Non-pigmented ciliary epithelial cell (primary cell): ENCODE measurements at regions not wholly inside any gene's neighbourhood (a gene's known extent, or its start where the extent isn't known, plus 50 kb on each side); places are given as distances from the start of the nearest gene placed in this dataset.
"Not testable (repeated sequence)": the region's sequence is repeated elsewhere in the genome, so short reads cannot be mapped to it uniquely, and the experiment has no call there.

Source experiments
- DNase-seq: peaks from one replicate; pipeline ENCODE4 v3.0.0-alpha.2; 2010; ENCODE audit warnings: low read depth

DNA sequence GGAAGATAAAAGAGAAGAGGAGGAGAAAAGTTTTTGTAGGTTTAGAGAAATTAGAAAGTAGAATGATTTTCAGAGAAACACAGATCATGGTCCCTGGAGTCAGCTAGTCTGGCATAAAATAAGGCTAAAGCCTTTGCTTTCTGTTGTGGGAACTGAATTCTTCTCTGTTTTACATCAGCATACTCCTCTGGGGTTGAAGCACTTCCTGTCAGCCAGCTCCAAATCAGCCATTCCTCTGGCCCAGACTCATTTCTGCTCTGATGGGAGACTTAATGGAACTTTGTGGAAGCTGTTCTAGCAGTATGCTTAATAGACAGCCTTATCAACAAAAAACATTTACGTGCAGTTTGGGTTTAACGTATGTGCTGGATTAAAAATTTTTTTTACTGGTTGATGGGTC, 143.2 kb downstream of the HMHB1 start:
- no peak for DNase-seq

DNA sequence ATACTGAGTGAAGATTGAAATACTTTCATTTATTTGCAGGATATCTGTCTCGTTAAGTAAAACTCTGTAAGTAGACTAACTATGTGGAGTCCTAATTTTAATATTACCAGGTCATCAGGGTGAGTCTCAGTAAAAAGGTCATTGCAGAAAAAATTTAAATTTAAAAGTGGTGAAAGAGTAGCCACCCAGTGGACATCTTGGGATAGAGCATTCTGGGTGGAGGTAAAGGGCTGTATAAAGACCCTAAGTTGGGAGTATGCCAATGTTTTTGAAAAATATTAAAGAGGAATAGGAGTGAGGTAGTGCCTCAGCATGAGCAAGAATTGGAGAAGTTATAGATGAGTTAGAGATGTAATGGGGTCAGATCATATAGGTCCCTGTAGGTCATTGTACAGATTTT, 145.5 kb downstream of the HMHB1 start:
- no peak for DNase-seq

DNA sequence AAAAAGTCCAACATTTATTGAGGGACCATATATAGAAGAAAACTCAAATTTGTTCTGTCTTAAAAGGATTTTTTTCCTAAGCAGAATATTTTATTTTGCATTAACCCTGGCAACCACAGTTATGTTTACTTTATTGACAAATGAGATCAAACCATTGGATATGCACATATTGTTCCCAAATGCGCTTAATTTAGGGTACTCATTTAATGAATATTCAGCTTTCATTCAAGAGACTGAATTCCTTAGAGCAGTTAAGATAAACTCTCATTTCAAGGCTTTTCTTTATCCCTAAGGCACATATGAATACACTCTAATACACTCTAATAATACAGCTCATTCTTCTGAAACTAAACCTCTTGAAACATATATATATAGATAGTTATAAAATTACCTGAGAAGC, 150.2 kb downstream of the HMHB1 start:
- DNase-seq, result no peak

DNA sequence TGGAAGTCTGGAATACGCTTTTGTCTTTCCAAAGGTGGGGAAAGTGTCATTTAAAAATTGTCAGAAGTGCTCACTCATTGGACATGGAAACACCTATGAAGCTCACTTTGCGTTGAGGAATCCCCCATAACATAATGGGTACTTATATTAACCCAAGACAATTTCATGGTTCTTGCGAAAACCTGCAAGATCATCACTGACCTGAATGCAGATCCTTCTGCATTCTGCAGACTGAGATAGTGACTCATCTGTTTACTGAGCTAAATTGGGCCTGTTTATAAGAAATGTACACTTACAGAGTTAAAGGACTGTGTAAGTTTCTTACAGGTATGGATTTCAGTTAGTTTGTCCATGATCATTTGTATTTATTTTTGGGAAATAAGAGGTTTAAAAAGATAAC, 153.0 kb downstream of the HMHB1 start:
- no peak for DNase-seq

DNA sequence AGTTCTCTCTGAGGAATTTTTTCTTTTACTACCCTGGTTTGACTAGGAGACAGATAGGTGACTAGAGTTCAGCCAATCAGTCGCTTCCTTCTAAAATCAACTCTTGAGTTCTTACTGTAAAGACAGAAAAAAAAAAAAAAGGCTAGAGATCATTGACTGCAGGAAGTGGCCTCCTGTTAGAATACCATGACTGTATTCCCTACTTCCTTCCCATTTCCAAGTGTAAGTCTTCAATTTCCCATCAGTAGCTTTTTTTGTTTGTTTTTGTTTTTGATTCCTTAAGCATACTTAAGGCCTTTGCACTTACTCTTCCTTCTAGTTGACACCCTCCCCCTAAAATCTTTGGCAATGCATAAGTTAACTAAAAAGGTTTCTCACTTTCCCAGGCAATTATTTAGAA, 154.3 kb downstream of the HMHB1 start:
- no peak for DNase-seq

DNA sequence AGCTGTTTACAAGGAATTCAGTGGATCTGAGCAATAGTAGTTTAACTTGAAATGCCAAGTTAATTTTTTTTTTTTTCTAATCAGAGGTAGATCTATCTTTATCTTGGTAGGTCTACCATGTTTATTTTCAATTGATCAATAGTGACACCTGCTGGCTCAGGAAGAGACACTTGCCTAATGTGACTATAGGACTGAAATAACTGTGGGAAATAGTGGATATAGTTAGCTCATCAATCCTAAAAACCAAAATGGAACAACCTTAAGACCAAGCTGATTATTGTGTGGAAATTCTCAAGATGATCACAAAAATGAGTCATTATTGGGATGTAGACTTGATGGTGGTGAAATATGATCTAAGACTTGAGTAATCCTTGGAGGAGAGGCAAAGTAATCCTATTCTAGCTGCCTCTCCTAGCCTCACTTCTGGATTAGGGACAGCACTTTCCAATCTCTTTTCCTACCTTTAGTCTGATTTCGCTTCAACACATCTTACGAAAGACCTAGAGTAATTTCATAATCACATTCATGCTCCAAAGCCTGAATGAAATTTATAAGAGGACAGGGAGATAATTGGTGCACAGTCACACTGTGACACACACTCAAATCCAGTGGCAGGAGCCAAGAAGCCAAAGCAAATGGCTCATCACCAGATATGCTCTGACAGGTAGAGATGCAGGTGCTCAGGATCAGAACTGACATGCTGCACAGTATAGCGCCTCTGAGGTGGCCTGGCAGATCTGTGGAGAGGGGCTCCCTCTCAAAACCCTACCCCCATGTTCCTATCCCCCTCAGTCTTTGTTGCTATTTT, 156.3 kb downstream of the HMHB1 start:
- no peak for DNase-seq

DNA sequence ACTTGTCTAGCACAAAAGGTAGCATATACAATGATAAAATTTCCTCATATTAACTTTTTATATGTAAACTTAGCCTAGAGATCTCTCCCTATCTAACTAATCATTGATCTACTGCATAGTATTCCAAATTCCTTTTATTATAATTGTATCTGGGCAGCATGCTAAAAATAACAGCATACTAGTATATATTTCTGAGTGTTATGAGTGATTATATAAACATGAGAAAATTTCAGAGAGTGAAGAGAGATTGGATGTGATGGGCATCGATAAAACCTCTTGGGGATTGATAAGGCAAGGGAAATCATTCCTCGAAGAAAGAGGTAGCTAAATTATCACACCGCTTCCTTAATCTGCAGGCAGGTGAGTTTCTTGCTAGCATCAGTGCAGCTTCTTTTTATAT, 158.2 kb downstream of the HMHB1 start:
- DNase-seq, result no peak

DNA sequence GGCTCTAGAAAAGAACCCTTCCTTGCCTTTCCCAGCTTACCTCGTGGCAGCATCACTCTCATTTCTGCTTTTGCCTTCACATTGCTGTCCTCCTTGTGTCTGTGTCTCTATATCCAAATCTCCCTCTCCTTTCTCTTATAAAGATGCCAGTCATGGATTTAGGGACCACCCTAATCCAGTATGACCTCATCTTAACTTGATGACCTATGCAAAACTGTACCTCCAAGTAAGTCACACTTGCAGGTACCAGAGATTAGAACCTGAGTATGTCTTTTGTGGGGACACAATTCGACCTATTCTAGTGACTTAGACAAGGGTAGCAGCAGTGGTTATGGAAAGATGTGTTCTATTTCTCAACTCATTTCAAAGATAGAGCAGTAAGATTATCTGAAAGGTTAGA, 160.1 kb downstream of the HMHB1 start:
- DNase-seq, result no peak

DNA sequence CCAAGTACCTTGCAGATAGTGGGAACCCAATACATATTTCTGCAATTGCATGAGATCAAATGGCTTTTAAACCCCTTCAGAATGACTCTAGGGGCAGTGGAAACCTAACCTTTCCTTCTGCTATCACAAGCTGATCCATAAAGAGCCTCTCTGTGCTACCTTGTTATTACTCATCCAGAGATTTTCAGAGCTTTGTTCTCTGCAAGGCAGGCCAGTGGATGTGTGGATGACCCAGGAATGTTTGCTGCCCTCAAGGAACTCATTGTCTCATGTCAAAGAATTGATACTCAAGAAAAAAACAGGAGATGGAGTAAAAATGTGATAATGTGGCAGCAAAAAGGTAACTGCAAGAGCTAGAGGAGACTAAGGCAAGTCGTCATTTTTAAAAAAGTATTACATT, 164.1 kb downstream of the HMHB1 start:
- no peak for DNase-seq

DNA sequence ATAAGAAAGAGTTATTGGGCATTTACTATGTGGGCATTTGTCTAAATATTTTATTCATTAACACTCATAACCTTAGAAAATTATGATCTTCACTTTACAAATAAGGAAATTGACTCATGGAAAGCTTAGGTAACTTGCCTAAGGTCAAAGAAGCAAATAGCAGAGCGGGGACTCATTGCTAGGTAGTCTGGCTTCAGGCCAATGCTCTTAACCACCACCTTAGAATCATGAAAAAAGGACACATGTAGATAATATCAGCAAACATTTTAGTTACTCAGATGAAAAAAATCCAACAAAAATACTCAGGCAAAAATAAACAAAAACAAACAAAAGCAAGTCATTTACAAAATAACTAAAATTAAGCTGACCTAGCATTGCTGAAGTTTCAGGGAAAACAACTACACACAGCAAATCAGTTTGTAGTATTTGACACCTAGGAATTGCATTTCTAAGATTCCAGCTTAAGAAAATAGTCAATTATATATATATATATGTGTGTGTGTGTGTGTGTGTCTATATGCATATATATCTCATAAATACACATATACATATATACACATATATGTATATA, 166.0 kb downstream of the HMHB1 start:
- DNase-seq, result no peak

DNA sequence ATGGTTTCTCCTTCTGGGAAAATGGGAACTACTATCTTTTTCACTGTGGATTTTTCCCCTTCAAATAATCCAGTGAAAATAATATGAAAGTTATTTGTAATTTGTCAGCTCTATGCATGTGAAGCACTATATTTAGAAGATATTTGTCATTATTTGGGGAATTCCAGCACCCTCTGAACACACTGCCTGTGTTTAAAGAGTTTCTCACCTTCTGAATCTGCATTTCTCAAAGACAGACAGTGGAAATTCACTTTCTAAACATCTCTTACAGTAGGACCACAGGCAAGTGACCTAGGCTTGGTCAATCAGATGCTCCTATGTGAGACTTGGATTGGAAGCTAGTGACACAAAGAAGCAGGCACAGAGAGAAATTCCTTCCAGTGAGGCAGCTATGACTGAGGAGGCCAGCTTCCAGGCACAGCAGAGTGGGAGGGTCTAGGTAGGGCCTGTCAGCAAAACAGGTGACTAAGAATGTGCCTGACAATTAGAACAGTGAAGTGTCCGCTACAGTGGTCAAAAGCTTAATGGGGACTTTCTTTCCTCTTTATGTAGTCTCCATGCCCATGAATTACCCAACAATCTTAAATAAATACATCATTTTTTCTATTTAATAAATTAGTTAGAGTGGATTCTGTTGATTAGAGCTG, 167.2 kb downstream of the HMHB1 start:
- DNase-seq, result no peak

DNA sequence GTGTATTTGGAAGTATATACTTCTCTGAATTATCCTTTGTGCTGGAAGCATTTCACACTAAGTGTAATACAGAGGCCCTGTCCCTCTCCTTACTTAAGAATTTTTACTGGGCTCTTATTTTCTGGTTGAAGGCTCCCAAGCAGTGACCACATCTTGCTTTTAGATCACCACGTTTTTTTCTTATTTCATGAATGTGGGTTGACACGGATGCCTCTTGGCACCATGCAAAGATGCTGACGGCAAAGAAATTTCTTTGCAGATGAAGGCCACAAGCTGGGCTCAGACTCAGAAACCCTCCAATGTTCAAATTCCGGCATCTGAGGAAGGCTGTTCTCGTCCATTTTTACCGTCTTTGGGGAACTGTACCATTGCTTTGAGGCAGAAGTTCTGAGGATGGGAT, 168.5 kb downstream of the HMHB1 start:
- no peak for DNase-seq

DNA sequence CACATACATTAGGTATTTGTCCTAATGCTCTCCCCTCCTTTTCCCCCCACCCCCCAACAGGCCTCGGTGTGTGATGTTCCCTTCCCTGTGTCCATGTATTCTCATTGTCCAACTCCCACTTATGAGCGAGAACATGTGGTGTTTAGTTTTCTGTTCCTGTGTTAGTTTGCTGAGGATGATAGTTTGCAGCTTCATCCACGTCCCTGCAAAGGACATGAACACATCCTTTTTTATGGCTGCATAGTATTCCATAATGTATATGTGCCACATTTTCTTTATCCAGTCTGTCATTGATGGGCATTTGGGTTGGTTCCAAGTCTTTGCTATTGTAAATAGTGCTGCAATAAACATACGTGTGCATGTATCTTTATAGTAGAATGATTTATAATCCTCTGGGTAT, 171.0 kb downstream of the HMHB1 start:
- DNase-seq, result not testable (repeated sequence)

DNA sequence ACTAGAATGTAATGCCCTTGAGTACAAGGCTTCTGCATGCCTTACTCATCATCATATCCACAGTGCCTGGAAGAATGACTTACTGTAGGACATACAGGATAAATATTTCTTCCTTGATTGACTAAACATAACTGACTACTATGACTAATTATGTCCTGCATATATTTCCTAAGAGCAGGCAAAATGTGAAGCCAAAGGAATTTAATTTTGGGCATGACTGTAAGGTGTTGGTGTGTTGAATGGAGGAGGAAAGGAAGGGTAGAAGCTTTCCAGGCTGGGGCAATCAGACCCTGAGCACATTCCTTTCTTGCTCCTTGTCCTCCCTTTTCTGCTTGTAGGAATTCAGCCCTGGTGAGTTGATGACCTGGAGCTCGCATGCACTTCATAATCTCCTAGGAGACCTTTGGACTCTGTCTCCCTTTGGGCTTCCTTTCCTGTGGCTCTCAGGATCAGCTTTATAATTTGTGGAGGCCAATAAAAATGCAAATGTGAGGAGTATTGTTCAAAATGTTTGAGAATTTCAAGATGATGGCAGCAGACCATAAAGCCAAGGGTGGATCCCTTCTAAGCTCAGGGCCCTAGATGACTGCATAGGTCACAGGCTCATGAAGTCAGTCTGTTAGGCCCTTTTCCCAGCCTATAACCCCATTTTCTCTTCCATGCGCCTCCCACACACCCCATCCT, 174.0 kb downstream of the HMHB1 start:
- peak; percentile 60 for DNase-seq

DNA sequence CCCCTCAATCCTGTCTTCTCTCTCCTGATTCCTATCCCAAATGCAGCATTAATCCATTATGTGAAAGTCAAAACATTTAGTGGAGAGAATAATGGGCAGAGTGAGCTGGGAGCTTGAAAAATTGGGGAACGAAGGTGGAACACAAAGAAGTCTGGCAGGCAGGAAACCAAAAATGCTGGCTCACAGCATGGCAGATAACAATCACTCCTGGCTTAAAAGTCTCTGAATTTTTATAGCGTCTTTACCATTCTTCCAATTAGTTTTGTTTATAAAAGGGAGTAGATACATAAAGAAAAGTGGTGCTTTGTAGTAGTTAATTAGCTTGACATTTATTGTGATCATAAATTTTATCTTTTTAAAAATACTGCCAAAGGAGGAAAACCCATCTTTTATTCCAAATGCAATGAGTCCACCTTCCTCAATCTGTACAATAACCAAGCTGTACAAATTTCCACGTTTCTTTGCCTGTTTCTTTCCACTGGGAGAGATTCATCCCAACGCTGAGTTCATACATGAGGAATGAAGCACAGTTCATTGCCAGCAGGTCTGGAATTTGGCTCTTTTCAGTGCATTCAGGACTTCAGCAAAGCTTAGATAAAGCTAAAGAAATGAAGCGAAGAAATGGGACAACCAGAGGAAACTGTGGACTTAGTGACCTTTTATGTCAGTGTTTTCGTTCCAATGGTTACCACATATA, 174.7 kb downstream of the HMHB1 start:
- DNase-seq, result peak; percentile 41

DNA sequence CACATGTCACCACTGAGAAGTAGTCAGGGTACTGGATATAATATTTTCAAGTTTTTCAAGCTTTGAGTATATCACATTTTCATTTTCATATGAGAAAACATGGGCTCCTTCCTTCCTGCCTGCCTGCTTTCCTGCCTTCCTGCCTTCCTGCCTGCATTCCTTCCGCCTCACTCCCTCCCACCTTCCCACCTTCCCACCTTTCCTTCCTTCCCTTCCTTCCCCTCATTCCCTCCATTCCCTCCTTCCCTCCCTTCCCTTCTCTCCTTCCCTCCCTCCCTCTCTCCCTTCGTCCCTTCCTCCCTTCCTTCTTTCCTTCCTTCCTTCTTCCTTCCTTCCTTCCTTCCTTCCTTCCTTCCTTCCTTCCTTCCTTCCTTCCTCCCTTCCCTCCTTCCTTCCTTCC, 175.3 kb downstream of the HMHB1 start:
- no peak for DNase-seq

DNA sequence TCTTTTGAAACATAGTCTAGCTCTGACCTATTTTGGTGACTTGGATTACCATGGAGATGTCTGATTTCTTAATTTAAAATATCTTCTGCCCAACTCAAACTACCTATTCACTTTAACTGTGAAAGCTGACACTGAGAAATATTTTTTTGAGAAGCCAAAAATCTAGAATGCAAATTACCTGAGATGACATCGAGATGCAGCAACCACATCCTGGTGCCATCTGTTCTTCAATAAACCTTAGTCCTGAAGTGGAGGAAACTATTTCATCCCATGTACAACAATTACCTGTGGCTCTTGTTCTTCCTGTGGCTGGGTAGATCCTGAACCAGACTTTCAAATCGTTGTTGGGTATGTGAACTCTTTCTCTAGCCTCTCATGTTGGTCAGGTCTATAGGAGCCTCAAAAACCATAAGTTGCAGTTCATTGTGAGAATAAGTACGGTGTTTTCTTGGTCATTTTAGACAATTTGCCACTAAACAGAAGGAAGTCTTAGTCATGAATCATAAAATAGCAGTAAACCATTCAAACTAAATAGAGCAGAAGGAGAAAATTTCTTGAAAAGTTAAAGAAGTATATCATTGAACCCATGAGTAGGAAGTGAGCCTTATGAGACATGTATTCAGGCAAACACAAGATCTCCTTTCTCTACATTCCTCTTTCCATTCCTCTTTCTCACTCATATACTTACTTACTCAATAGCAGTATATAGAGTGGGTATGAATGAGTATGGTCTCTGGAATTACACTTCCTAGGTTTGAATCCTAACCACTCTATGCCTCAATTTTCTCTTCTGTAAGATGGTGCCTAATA, 176.0 kb downstream of the HMHB1 start:
- no peak for DNase-seq

DNA sequence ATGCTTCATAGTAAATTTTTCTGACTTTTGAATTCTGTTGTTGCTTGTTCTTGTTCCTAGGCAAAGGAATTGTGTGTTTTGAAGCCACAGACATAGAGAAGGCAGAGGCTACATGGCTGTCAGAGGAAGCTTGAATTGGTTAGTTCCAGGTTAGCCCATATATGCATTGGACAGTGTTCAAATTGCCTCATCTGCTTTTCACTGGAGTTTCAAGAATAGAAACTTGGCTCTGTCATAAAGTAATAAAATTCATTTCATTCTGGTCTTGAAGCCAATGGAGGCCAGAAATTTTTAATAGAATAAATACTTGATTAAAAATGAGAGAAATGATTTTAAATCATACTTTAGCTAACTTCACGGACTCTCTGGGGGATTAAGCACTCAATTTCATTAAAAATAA, 178.0 kb downstream of the YIPF5 start:
- no peak for DNase-seq

DNA sequence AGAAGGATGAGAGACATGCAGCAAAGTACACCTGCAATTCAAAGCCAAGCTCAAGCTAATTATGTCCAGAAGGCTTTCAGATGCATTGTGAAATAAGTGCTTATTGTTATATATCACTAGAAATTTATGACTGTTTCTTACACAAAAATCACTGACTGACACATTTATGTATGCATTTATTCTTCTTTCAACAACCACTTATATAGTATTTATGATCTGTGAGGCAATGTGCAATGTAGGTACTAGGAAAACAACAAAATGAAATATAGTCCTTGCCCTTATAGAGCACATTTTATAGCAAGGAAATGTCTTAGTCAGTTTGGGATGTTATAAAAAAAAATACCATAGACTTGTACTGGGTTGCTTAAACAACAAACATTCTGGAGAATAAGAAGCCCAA, 167.6 kb downstream of the YIPF5 start:
- no peak for DNase-seq

DNA sequence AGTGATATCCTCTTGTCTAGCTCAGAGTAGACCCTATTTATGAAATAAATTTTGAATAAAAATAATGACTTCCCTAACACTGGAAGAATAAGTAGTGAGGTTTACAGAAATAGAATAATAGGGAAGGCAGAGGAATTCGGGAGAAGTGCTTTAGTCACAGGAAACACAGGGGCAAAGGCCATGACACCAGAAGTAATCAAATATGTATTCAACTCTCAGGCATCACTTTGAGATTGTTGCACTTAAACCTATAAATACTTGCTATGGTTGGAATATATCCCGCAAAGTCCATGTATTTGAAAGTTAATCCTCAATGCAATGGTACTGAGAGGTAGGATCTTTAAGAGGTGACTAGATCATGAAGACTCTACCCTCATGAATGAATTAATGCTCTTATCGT, 166.8 kb downstream of the YIPF5 start:
- no peak for DNase-seq

DNA sequence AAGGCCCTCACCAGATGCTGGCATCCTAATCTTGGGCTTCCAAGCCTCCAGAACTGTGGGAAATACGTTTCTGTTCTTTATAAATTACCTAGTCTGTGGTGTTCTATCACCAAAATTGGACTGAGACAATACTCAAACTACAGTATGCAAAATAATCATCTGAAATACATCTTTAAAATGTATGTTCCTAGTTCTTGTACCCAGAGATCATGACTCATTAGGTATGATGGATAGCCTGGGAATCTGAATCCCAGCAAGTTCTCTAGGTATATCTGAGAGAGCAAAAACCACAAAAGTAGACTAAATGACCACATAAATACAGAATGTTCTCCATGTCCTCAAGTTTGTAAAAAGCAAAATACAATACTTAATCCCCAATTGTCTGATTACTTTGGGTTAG, 166.3 kb downstream of the YIPF5 start:
- no peak for DNase-seq

DNA sequence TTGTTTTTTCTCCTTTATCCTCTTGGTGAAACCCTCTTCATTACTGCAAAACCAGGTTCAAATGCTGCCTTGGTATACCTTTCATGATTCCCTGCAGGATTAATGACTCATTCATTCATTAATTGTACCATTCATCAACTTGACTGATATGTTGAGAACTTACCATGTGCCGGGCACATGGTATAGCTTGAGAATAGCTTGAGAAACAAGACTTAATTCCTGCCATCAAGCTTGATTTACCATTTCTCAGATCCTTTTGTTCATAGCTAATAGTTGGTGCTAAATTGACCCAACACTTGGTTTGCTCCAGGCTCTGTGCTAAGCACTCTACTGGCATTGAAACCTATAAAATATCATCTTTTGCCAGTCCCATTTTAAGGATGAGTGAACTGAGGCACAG, 165.7 kb downstream of the YIPF5 start:
- DNase-seq, result no peak
